ENCODE measurements at regions not wholly inside any gene's neighbourhood (a gene's known extent, or its start where the extent isn't known, plus 50 kb on each side); places are given as distances from the start of the nearest gene placed in this dataset.

GRCh38 chr12:124379379-124379937 lies 84.6 kb downstream of the RFLNA start:
- Histone ChIP-seq H3K4me3 (peak overlapping the region in 1 of 2 donors; percentile 11), H3K9me3 (no peaks in the 10 kb centered on the region), H3K4me1 (peaks cover 15 to 38% of the 10 kb centered on the region in 2 donors), H3K27ac (peak overlapping the region; percentile 89 to 90), H3K36me3 (peaks cover 56 to 61% of the 10 kb centered on the region in 2 donors), H3K27me3 (no peaks in the 10 kb centered on the region)
- no peak for DNase-seq (ENCODE audit: low spot score in 2 of 2)
- intact Hi-C loops (cut with DNase I) = loop anchor here (5.0 kb wide), 1 partner anchor 388 kb away; no protein-coding TSS in a partner anchor
- TF ChIP-seq CTCF (IDR thresholded peaks at IDR 0.05) = no peak

- Histone ChIP-seq H3K27ac (peak overlapping the region; percentile 89 to 90), H3K4me1 (peaks cover 15 to 38% of the 10 kb centered on the region in 2 donors), H3K4me3 (no peak overlapping the region), H3K36me3 (peaks cover 58 to 61% of the 10 kb centered on the region in 2 donors), H3K27me3 (no peaks in the 10 kb centered on the region), H3K9me3 (no peaks in the 10 kb centered on the region)
- DNase-seq (ENCODE audit: low spot score in 2 of 2) = no peak
- intact Hi-C loops (cut with DNase I) = loop anchor here (5.0 kb wide), 1 partner anchor 388 kb away; no protein-coding TSS in a partner anchor
- no peak for TF ChIP-seq CTCF (IDR thresholded peaks at IDR 0.05)
Measured at GRCh38 chr12:124378926-124379325, 84.0 kb downstream of the RFLNA start.

- intact Hi-C loops (cut with DNase I) = loop anchor here (5.0 kb wide), 1 partner anchor 389 kb away; no protein-coding TSS in a partner anchor
- Histone ChIP-seq H3K4me3 (no peak overlapping the region), H3K27me3 (no peaks in the 10 kb centered on the region), H3K36me3 (peaks cover 58% of the 10 kb centered on the region in 2 donors), H3K4me1 (peaks cover 15 to 38% of the 10 kb centered on the region in 2 donors), H3K27ac (peak overlapping the region in 1 of 2 donors; percentile 90), H3K9me3 (no peaks in the 10 kb centered on the region)
- TF ChIP-seq CTCF (IDR thresholded peaks at IDR 0.05) = no peak
- no peak for DNase-seq (ENCODE audit: low spot score in 2 of 2)
Measured at GRCh38 chr12:124377981-124378509, 83.2 kb downstream of the RFLNA start.

- no peaks in the 10 kb centered on the region for H3K27me3 ChIP-seq
- peaks cover 11 to 27% of the 10 kb centered on the region in 2 donors for H3K4me1 ChIP-seq
- peaks cover 69 to 70% of the 10 kb centered on the region in 2 donors for H3K36me3 ChIP-seq
- no peaks in the 10 kb centered on the region for H3K9me3 ChIP-seq
- intact Hi-C loops (cut with DNase I) = loop anchor here (5.0 kb wide), 1 partner anchor 391 kb away; no protein-coding TSS in a partner anchor
- H3K27ac ChIP-seq = no peak overlapping the region
- no peak for DNase-seq (ENCODE audit: low spot score in 2 of 2)
- H3K4me3 ChIP-seq = no peak overlapping the region
- TF ChIP-seq CTCF (IDR thresholded peaks at IDR 0.05) = no peak
Measured at GRCh38 chr12:124376435-124376834, 81.5 kb downstream of the RFLNA start.

GRCh38 chr12:124375789-124376175 lies 80.9 kb downstream of the RFLNA start:
- Histone ChIP-seq H3K27me3 (no peaks in the 10 kb centered on the region), H3K27ac (no peak overlapping the region), H3K36me3 (peaks cover 76 to 77% of the 10 kb centered on the region in 2 donors), H3K4me1 (peaks cover 5 to 21% of the 10 kb centered on the region in 2 donors), H3K4me3 (no peak overlapping the region), H3K9me3 (no peaks in the 10 kb centered on the region)
- TF ChIP-seq CTCF (IDR thresholded peaks at IDR 0.05) = no peak
- intact Hi-C loops (cut with DNase I) = loop anchor here (5.0 kb wide), 1 partner anchor 392 kb away; no protein-coding TSS in a partner anchor
- DNase-seq (ENCODE audit: low spot score in 2 of 2) = no peak
